CD4-positive, alpha-beta T cell treated with Interleukin-12 subunit alpha and Interleukin-12 subunit beta, for 1 hour (primary cell): ENCODE measurements at regions not wholly inside any gene's neighbourhood (a gene's known extent, or its start where the extent isn't known, plus 50 kb on each side); places are given as distances from the start of the nearest gene placed in this dataset.

ENCODE experiments used
- DNase-seq: peaks from one replicate; pipeline ENCODE4 v3.0.0-alpha.2; 2020

GRCh38 chr7:114755856-114756255 lies 166.0 kb upstream of the MDFIC start:
- no peak for DNase-seq

- DNase-seq, result no peak
These were observed 163.2 kb upstream of the MDFIC start for GRCh38 chr7:114758661-114759227.

- DNase-seq, result no peak
These were observed 162.4 kb upstream of the MDFIC start for GRCh38 chr7:114759347-114760062.

GRCh38 chr7:114760477-114760876 lies 161.4 kb upstream of the MDFIC start:
- no peak for DNase-seq

GRCh38 chr7:114761973-114762372 lies 159.9 kb upstream of the MDFIC start:
- DNase-seq, result no peak

- DNase-seq, result no peak
These were observed 156.4 kb upstream of the MDFIC start for GRCh38 chr7:114765331-114766040.

GRCh38 chr7:114766041-114766356 lies 155.9 kb upstream of the MDFIC start:
- no peak for DNase-seq

GRCh38 chr7:114777288-114777687 lies 144.6 kb upstream of the MDFIC start:
- DNase-seq, result no peak

- DNase-seq, result no peak
These were observed 138.4 kb upstream of the MDFIC start for GRCh38 chr7:114783508-114783907.

- DNase-seq, result no peak
These were observed 137.7 kb upstream of the MDFIC start for GRCh38 chr7:114784177-114784576.

GRCh38 chr7:114784746-114785145 lies 137.1 kb upstream of the MDFIC start:
- no peak for DNase-seq

GRCh38 chr7:114785496-114785895 lies 136.4 kb upstream of the MDFIC start:
- DNase-seq, result no peak

GRCh38 chr7:114786455-114786854 lies 135.4 kb upstream of the MDFIC start:
- no peak for DNase-seq

GRCh38 chr7:114787556-114787955 lies 134.3 kb upstream of the MDFIC start:
- no peak for DNase-seq

- DNase-seq, result no peak
These were observed 133.2 kb upstream of the MDFIC start for GRCh38 chr7:114788706-114789105.

GRCh38 chr7:114789161-114789560 lies 132.7 kb upstream of the MDFIC start:
- no peak for DNase-seq

GRCh38 chr7:114789871-114790311 lies 132.0 kb upstream of the MDFIC start:
- no peak for DNase-seq

- no peak for DNase-seq
These were observed 131.4 kb upstream of the MDFIC start for GRCh38 chr7:114790521-114790920.

- DNase-seq, result no peak
These were observed 130.1 kb upstream of the MDFIC start for GRCh38 chr7:114791771-114792170.

- no peak for DNase-seq
These were observed 128.6 kb upstream of the MDFIC start for GRCh38 chr7:114793155-114793845.

GRCh38 chr7:114795475-114795874 lies 126.4 kb upstream of the MDFIC start:
- no peak for DNase-seq

- DNase-seq, result no peak
These were observed 122.3 kb upstream of the MDFIC start for GRCh38 chr7:114799628-114800028.

- DNase-seq, result no peak
These were observed 119.3 kb upstream of the MDFIC start for GRCh38 chr7:114802632-114803031.
